Common myeloid progenitor, CD34-positive (primary cell): ENCODE measurements at regions not wholly inside any gene's neighbourhood (a gene's known extent, or its start where the extent isn't known, plus 50 kb on each side); places are given as distances from the start of the nearest gene placed in this dataset.

Experiments
- CTCF ChIA-PET: fragments of 350-600 bp; sonication (Branson Sonifier 250); formaldehyde crosslinking; loops from one replicate; lab custom pipeline; 2021; ENCODE audit warnings: antibody characterized with exemption; lab: Charles Lee
- POLR2A ChIA-PET: fragments of 350-600 bp; sonication (Branson Sonifier 250); formaldehyde crosslinking; loops from one replicate; lab custom pipeline; 2021; ENCODE audit warnings: antibody characterized with exemption; lab: Charles Lee
- DNase-seq, 3 donors: peaks; one replicate each; pipeline versions ENCODE4 v3.0.0 to v3.0.0-alpha.2; 2013
- H3K27ac ChIP-seq, 2 experiments: 1 replicate in 1 of 2; 2 replicates in 1 of 2; pipeline ENCODE4 v1.7.0; 2013; ENCODE audit warnings: inconsistent platforms in 2 of 2, low read length in 2 of 2, mild to moderate bottlenecking in 2 of 2, low read depth in 1 of 2, moderate library complexity in 1 of 2; ENCODE audit not compliant: severe bottlenecking in 2 of 2, insufficient read depth in 1 of 2, poor library complexity in 1 of 2
- H3K27me3 ChIP-seq, 5 experiments: replicated peaks in 2 of 5; 1 replicate in 3 of 5; 2 replicates in 2 of 5; pipeline versions ENCODE4 v1.6.1 to v1.7.0; 2013; ENCODE audit warnings: low read length in 4 of 5, mild to moderate bottlenecking in 2 of 5, moderate library complexity in 2 of 5, inconsistent platforms in 1 of 5; ENCODE audit not compliant: insufficient read depth in 5 of 5, control insufficient read depth in 4 of 5
- H3K36me3 ChIP-seq, 4 experiments: 1 replicate in 2 of 4; 2 replicates in 2 of 4; pipeline versions ENCODE4 v1.6.1 to v1.7.0; 2013; ENCODE audit warnings: low read length in 3 of 4, control low read depth in 1 of 4, mild to moderate bottlenecking in 1 of 4; ENCODE audit not compliant: control insufficient read depth in 4 of 4, insufficient read depth in 4 of 4
- H3K4me1 ChIP-seq, 4 experiments: 1 replicate in 3 of 4; 2 replicates in 1 of 4; pipeline versions ENCODE4 v1.6.1 to v1.7.1; 2013; ENCODE audit warnings: low read length in 3 of 4, mild to moderate bottlenecking in 3 of 4, control low read depth in 1 of 4, inconsistent platforms in 1 of 4, moderate library complexity in 1 of 4; ENCODE audit not compliant: control insufficient read depth in 4 of 4, insufficient read depth in 4 of 4; ENCODE audit errors: control extremely low read depth in 1 of 4
- H3K4me3 ChIP-seq, 7 experiments: 1 replicate in 4 of 7; 2 replicates in 3 of 7; pipeline versions ENCODE4 v1.5.1 to v1.7.0; 2013; ENCODE audit warnings: mild to moderate bottlenecking in 7 of 7, low read length in 6 of 7, moderate library complexity in 6 of 7, inconsistent platforms in 2 of 7, low read depth in 2 of 7, control low read depth in 1 of 7; ENCODE audit not compliant: insufficient read depth in 4 of 7, control insufficient read depth in 1 of 7; ENCODE audit errors: extremely low read depth in 1 of 7
- H3K9me3 ChIP-seq, 5 experiments: 1 replicate in 4 of 5; 2 replicates in 1 of 5; pipeline versions ENCODE4 v1.6.1 to v1.7.1; 2013; ENCODE audit warnings: low read length in 4 of 5, mild to moderate bottlenecking in 2 of 5, inconsistent platforms in 1 of 5, low read depth in 1 of 5, moderate library complexity in 1 of 5; ENCODE audit not compliant: control insufficient read depth in 4 of 5, insufficient read depth in 2 of 5; ENCODE audit errors: control extremely low read depth in 1 of 5
- WGBS: methylation state at CpG from one replicate; pipeline ENCODE4 v1.1.5; 2013; ENCODE audit not compliant: insufficient coverage; 5-methylcytosine and 5-hydroxymethylcytosine counted together

DNA sequence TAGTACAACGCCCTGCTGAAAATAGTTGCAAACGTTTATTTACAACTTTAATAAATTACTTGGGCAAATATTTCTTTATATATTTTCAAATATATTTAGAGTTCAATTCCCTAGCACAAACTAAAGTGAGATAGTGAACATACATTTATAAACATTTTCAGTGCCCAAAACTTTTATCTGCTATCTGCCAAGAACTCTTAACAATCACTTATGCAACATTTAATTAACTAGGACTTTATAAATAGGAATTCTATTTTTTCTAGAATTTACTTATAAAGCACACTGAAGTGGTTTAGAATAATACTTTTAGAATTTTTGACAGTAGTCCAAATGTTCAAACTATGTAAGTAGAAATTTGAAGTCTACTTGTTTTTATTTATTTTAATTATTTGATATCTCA lies 452.6 kb upstream of the RGS17 start:
- Histone ChIP-seq H3K4me1 (no peaks in the 10 kb centered on the region), H3K27ac (no peak overlapping the region), H3K27me3 (no peaks in the 10 kb centered on the region), H3K9me3 (no peaks in the 10 kb centered on the region), H3K4me3 (no peak overlapping the region), H3K36me3 (no peaks in the 10 kb centered on the region)
- DNase-seq, result no peak
- WGBS, result no CpG with 5 or more reads among the region's 2 CpGs
- ChIA-PET CTCF (no interaction called here), POLR2A (no interaction called here)

DNA sequence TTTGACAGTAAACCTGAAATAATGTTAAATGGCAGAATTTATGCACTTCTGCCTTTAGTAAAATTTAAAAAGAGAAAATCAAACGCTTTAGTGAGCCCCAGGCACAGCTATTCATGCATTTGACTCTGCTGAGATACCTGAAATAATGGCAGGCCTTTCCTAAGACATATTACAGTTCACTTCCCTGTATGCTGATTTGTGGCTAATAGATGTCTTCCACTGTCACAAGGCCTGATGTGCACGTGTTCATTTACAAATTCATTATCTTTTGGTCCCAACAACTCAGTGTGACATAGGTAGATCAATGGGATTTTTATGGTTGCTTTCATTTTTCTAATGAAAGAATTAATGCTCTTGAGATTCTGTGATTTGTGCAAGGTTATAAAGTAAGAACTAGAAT lies 449.7 kb upstream of the RGS17 start:
- Histone ChIP-seq H3K36me3 (no peaks in the 10 kb centered on the region), H3K4me1 (no peaks in the 10 kb centered on the region), H3K4me3 (no peak overlapping the region), H3K27ac (no peak overlapping the region), H3K27me3 (no peaks in the 10 kb centered on the region), H3K9me3 (no peaks in the 10 kb centered on the region)
- no CpG with 5 or more reads among the region's 2 CpGs for WGBS
- ChIA-PET POLR2A (no interaction called here), CTCF (no interaction called here)
- DNase-seq, result no peak

DNA sequence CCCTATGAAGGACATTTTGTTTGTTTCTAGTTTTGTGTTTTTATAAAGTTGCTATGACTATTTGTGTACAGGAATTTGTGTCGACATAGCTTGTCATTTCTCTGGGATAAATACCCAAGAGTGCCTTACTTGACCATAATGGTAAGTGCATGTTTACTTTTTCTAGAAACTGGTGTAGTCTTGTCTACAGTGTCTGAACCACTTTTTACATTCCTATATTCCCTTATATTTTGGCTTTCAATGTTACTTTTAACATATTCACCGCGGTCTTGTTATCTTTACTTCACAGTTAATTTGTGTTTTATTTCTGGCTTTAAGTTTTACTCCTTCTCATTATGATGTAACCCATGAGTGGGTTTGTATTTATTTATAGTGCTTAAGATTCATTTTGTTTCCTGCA lies 444.4 kb upstream of the RGS17 start:
- Histone ChIP-seq H3K4me3 (no peak overlapping the region), H3K36me3 (no peaks in the 10 kb centered on the region), H3K27ac (no peak overlapping the region), H3K27me3 (no peaks in the 10 kb centered on the region), H3K9me3 (no peaks in the 10 kb centered on the region), H3K4me1 (no peaks in the 10 kb centered on the region)
- DNase-seq, result no peak
- POLR2A ChIA-PET, result no interaction called here
- CTCF ChIA-PET, result no interaction called here
- WGBS, result no CpG with 5 or more reads among the region's 3 CpGs

DNA sequence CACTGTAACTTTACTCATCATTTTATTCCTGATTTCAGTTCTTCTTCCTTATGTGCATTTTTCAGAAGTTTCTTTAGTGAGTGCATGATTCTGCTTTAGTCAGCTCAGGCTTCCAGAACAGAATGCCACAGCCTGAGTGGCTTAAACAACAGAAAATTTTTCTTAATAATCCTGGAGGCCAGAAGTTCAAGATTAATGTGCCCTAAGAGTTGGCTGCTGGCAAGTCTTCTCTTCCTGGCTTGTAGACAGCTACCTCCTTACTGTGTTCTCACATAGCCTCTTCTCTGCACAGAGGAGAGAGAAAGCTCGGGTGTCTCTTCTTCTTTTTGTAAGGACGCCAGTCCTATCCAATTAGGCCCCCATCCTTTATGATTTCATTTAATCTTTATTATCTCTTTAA lies 443.1 kb upstream of the RGS17 start:
- CTCF ChIA-PET, result no interaction called here
- Histone ChIP-seq H3K36me3 (no peaks in the 10 kb centered on the region), H3K4me1 (no peaks in the 10 kb centered on the region), H3K27me3 (no peaks in the 10 kb centered on the region), H3K27ac (no peak overlapping the region), H3K4me3 (no peak overlapping the region), H3K9me3 (no peaks in the 10 kb centered on the region)
- no peak for DNase-seq
- POLR2A ChIA-PET, result no interaction called here
- WGBS, result no CpG with 5 or more reads among the region's 2 CpGs

DNA sequence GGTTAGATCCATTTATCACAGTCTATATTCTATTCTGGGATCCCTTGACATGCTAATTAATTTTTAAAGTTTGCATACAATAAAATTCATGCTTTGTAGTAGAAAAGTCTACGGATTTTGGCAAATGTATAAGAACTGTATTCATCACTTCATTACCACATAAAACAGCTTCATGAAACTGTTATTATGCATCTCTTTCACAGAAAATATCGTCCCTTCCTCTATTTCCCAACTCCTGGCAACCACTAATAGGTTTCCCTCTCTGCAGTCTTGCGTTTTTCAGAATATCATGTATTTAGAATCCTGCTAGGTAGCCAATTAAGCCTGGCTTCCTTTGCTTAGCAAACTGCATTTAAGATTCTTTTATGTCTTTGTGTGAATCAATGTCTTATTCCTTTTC lies 441.3 kb upstream of the RGS17 start:
- no peak overlapping the region for H3K4me3 ChIP-seq
- no peak for DNase-seq
- WGBS, result 100% methylated on average over 1 of the region's 3 CpGs
- H3K27me3 ChIP-seq, result no peaks in the 10 kb centered on the region
- CTCF ChIA-PET, result no interaction called here
- no peaks in the 10 kb centered on the region for H3K9me3 ChIP-seq
- POLR2A ChIA-PET, result no interaction called here
- H3K36me3 ChIP-seq, result no peaks in the 10 kb centered on the region
- no peak overlapping the region for H3K27ac ChIP-seq
- no peaks in the 10 kb centered on the region for H3K4me1 ChIP-seq

DNA sequence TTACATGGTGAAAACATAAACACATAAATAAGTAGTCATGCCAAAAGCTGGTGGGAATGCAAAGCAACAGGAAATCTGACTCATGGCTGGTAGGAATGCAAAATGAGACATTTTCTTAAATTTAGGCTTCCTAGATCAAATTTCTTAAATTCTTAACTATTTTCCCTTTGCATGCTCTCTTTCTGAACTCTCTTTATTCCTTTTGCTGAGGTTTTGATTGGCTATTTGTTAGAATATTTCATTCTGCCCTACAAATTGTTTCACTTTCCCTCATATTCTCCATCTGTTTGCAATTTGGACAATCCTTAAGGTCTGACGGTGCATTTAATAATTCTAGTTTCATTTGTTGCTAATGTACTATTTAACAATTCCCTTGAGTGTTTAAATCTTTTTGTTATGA lies 437.5 kb upstream of the RGS17 start:
- CTCF ChIA-PET, result no interaction called here
- DNase-seq, result no peak
- H3K36me3 ChIP-seq, result no peaks in the 10 kb centered on the region
- peaks cover 0 to 2% (median 0%) of the 10 kb centered on the region in 5 experiments for H3K27me3 ChIP-seq
- no peak overlapping the region for H3K4me3 ChIP-seq
- H3K27ac ChIP-seq, result no peak overlapping the region
- POLR2A ChIA-PET, result interaction anchor here (0.7 kb wide), 1 partner anchor 316 kb away, joined by 3 read pairs; no protein-coding TSS in a partner anchor
- no peaks in the 10 kb centered on the region for H3K4me1 ChIP-seq
- no peaks in the 10 kb centered on the region for H3K9me3 ChIP-seq
- WGBS, result no CpG with 5 or more reads among the region's 1 CpG

DNA sequence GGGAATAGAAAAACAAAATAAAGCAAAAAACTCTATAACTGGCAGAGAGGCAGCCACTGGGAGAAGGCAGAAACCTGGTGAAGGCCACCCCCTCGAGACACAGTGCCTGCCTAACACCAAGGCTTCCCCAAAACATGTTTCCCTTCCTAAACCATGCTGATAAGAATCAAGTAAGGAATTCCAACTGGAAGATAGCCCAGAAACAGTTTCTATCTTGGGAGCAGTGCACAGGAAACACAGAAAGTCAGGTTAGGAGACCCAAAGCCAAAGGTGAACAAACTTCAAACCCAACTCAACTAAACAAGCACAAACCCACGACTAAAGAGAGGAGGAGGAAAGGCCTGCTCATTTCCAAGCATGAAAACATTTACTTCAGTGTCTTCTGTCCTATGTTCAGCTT lies 433.7 kb upstream of the RGS17 start:
- no peaks in the 10 kb centered on the region for H3K9me3 ChIP-seq
- no peaks in the 10 kb centered on the region for H3K4me1 ChIP-seq
- peaks cover 0 to 2% (median 0%) of the 10 kb centered on the region in 5 experiments for H3K27me3 ChIP-seq
- no peak overlapping the region for H3K27ac ChIP-seq
- ChIA-PET POLR2A (no interaction called here), CTCF (no interaction called here)
- H3K4me3 ChIP-seq, result no peak overlapping the region
- DNase-seq, result no peak
- WGBS, result 83% methylated on average over 1 of the region's 2 CpGs
- no peaks in the 10 kb centered on the region for H3K36me3 ChIP-seq
